ENCODE measurements at regions not wholly inside any gene's neighbourhood (a gene's known extent, or its start where the extent isn't known, plus 50 kb on each side); places are given as distances from the start of the nearest gene placed in this dataset.

- TF ChIP-seq ZFYVE20 (CRISPR knock-in tag; IDR thresholded peaks at IDR 0.05; ENCODE audit: borderline replicate concordance, low read depth) (no peak), ATF6 (CRISPR knock-in tag; conservative IDR thresholded peaks at IDR 0.05) (no peak), ZNF451 (CRISPR knock-in tag; IDR thresholded peaks at IDR 0.05) (no peak), FIP1L1 (IDR thresholded peaks at IDR 0.05; ENCODE audit: borderline replicate concordance, insufficient read depth, low read depth, low read length) (no peak), HNF1B (CRISPR knock-in tag; IDR thresholded peaks at IDR 0.05) (no peak), ZFP90 (CRISPR knock-in tag; IDR thresholded peaks at IDR 0.05; ENCODE audit: borderline replicate concordance) (no peak), ZNF766 (CRISPR knock-in tag; IDR thresholded peaks at IDR 0.05; ENCODE audit: borderline replicate concordance) (no peak), HES4 (CRISPR knock-in tag; IDR thresholded peaks at IDR 0.05; ENCODE audit: borderline replicate concordance) (no peak), KIAA2018 (CRISPR knock-in tag; IDR thresholded peaks at IDR 0.05; ENCODE audit: borderline replicate concordance) (no peak), ATAD3A (CRISPR knock-in tag; IDR thresholded peaks at IDR 0.05) (no peak)
Measured at GRCh38 chr18:78595924-78596573, 383.6 kb upstream of the SALL3 start (continued).

All from HepG2 (cell line).